ENCODE measurements at regions not wholly inside any gene's neighbourhood (a gene's known extent, or its start where the extent isn't known, plus 50 kb on each side); places are given as distances from the start of the nearest gene placed in this dataset.

DNA sequence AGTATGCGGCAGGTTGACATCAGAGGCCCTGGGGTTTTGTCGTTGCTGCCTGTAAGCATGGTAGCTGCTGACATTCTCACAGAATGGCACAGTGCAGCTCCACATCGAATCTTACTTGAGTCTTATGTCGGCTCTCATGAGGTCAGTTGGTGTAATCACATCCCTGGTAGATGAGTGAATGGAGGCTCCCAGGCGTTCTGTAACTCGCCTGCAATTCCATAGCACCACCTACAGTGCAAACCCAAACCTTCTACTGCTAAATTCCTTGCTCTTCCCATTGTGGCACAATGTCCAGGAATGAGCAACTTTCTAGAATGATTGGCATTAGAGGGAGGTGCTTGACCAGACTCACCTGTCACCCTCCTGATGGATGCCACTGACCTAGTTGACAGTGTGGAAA is 578.4 kb downstream of the CCDC171 start:
- intact Hi-C loops (cut with micrococcal nuclease) (loop anchor here (10.0 kb wide), 1 partner anchor 256 kb away; no protein-coding TSS in a partner anchor), in situ Hi-C loops (cut with MboI) (no loop called here)
- H3K4me1 ChIP-seq (replicated peaks in 1 of 2; ENCODE audit: control insufficient read depth in 2 of 2, insufficient read depth in 2 of 2, low read length in 2 of 2) = no peaks in the 10 kb centered on the region
- no peak overlapping the region for H3K4me2 ChIP-seq (ENCODE audit: insufficient read depth, low read length)
- DNase-seq (ENCODE audit: extremely low read depth in 1 of 4, low spot score in 3 of 4) (no peak), FAIRE-seq (no peak), ATAC-seq (no peak)
- no peaks in the 10 kb centered on the region for H4K20me1 ChIP-seq (replicated peaks; ENCODE audit: control insufficient read depth, insufficient read depth, low read length)
- no peaks in the 10 kb centered on the region for H3K79me2 ChIP-seq (ENCODE audit: control insufficient read depth, insufficient read depth, low read length)
- BruUV-seq (replicated peaks) = no TSS peak
- H3K9me3 ChIP-seq (replicated peaks; ENCODE audit: control insufficient read depth, insufficient read depth, low read depth, low read length) = no peaks in the 10 kb centered on the region
- no peaks in the 10 kb centered on the region for H3K36me3 ChIP-seq (ENCODE audit: control insufficient read depth, insufficient read depth, low read length)
- TF ChIP-seq MYBL2 (IDR thresholded peaks at IDR 0.05; ENCODE audit: low read depth) (no peak), MYBL2 (CRISPR knock-in tag; IDR thresholded peaks at IDR 0.05; ENCODE audit: borderline replicate concordance) (no peak), RUNX1 (IDR thresholded peaks at IDR 0.05; ENCODE audit: low read depth) (no peak), ZNF707 (CRISPR knock-in tag; conservative IDR thresholded peaks at IDR 0.05) (no peak), BDP1 (IDR thresholded peaks at IDR 0.05; ENCODE audit: insufficient read depth, insufficient read length) (no peak)
- TF ChIP-seq, protein P1, sequence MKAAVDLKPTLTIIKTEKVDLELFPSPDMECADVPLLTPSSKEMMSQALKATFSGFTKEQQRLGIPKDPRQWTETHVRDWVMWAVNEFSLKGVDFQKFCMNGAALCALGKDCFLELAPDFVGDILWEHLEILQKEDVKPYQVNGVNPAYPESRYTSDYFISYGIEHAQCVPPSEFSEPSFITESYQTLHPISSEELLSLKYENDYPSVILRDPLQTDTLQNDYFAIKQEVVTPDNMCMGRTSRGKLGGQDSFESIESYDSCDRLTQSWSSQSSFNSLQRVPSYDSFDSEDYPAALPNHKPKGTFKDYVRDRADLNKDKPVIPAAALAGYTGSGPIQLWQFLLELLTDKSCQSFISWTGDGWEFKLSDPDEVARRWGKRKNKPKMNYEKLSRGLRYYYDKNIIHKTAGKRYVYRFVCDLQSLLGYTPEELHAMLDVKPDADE (conservative IDR thresholded peaks at IDR 0.05; ENCODE audit: control insufficient read depth, low read depth, low read length) = no peak
- no peak overlapping the region for H3K9ac ChIP-seq (ENCODE audit: insufficient read depth in 1 of 2, low read depth in 2 of 2, low read length in 2 of 2)
- no peaks in the 10 kb centered on the region for H3K27me3 ChIP-seq (ENCODE audit: control insufficient read depth in 2 of 2, insufficient read depth in 2 of 2, low read length in 2 of 2)
- no peak overlapping the region for H3K27ac ChIP-seq (ENCODE audit: extremely low read depth, low read depth, low read length)
- H3K9me1 ChIP-seq (ENCODE audit: control insufficient read depth, insufficient read depth, low read length) = no peaks in the 10 kb centered on the region
- ChIA-PET POLR2A (no interaction called here), CTCF (ENCODE audit: low intra/inter-chr PET ratio) (no interaction called here)
- WGBS (ENCODE audit: insufficient coverage, low coverage, missing lambda C conversion rate) = 2% methylated on average over 6 of the region's 6 CpGs
- no peak overlapping the region for H3K4me3 ChIP-seq
- no peak overlapping the region for H2AFZ ChIP-seq (ENCODE audit: low read depth, low read length)

Measured in K562 (cell line).